Liver (tissue), 8 donors: ENCODE measurements at regions not wholly inside any gene's neighbourhood (a gene's known extent, or its start where the extent isn't known, plus 50 kb on each side); places are given as distances from the start of the nearest gene placed in this dataset.

ENCODE experiments used
- DNase-seq: peaks from one replicate; pipeline ENCODE4 v3.0.0-alpha.2; 2017; ENCODE audit warnings: low spot score
- H3K27ac ChIP-seq, 2 donors: one replicate each; pipeline ENCODE4 v1.7.0; 2013; ENCODE audit warnings: inconsistent platforms in 2 of 2, low read length in 2 of 2, control low read depth in 1 of 2, low read depth in 1 of 2, mild to moderate bottlenecking in 1 of 2
- H3K27me3 ChIP-seq, 4 donors: one replicate each; pipeline versions ENCODE4 v1.6.1 to v1.7.0; 2013; ENCODE audit warnings: low read length in 3 of 4, inconsistent platforms in 1 of 4, mild to moderate bottlenecking in 1 of 4, moderate library complexity in 1 of 4; ENCODE audit not compliant: control insufficient read depth in 4 of 4, insufficient read depth in 4 of 4
- H3K36me3 ChIP-seq, 4 donors: one replicate each; pipeline versions ENCODE4 v1.6.1 to v1.7.0; 2013; ENCODE audit warnings: low read length in 3 of 4, mild to moderate bottlenecking in 3 of 4, low read depth in 1 of 4, moderate library complexity in 1 of 4; ENCODE audit not compliant: control insufficient read depth in 4 of 4, insufficient read depth in 3 of 4
- H3K4me1 ChIP-seq, 4 donors: one replicate each; pipeline versions ENCODE4 v1.6.1 to v1.7.0; 2013; ENCODE audit warnings: low read length in 3 of 4, mild to moderate bottlenecking in 3 of 4, moderate library complexity in 1 of 4; ENCODE audit not compliant: control insufficient read depth in 4 of 4, insufficient read depth in 4 of 4
- H3K4me3 ChIP-seq, 3 donors: one replicate each; pipeline versions ENCODE4 v1.6.1 to v1.7.0; 2013; ENCODE audit warnings: low read length in 3 of 3, control low read depth in 1 of 3, low read depth in 1 of 3, mild to moderate bottlenecking in 1 of 3
- H3K9ac ChIP-seq, 2 donors: one replicate each; pipeline ENCODE4 v1.7.0; 2013; ENCODE audit warnings: low read length in 2 of 2, mild to moderate bottlenecking in 2 of 2, moderate library complexity in 2 of 2, control low read depth in 1 of 2, low read depth in 1 of 2
- H3K9me3 ChIP-seq, 4 donors: one replicate each; pipeline versions ENCODE4 v1.6.1 to v1.7.0; 2013; ENCODE audit warnings: low read length in 3 of 4; ENCODE audit not compliant: control insufficient read depth in 4 of 4
- ATF3 ChIP-seq: IDR thresholded peaks from 2 replicates; pipeline ENCODE4 v1.6.1; 2016; ENCODE audit warnings: antibody characterized with exemption
- CTCF ChIP-seq: fragments of 150-350 bp; IDR thresholded peaks from 2 replicates; pipeline ENCODE4 v1.5.1; 2017; ENCODE audit warnings: improper control_type of control experiment, low read depth, low read length; ENCODE audit not compliant: missing input control
- EGR1 ChIP-seq, 2 donors: IDR thresholded peaks; 2 replicates each; pipeline ENCODE4 v1.6.1; 2016 to 2018; ENCODE audit warnings: antibody characterized with exemption in 2 of 2, low read depth in 2 of 2
- FOXA1 ChIP-seq: IDR thresholded peaks from 2 replicates; pipeline ENCODE4 v1.6.1; 2016; ENCODE audit warnings: antibody characterized with exemption
- FOXA2 ChIP-seq: IDR thresholded peaks from 2 replicates; pipeline ENCODE4 v1.6.1; 2016; ENCODE audit warnings: antibody characterized with exemption
- GABPA ChIP-seq, 2 donors: IDR thresholded peaks in 1 of 2; conservative IDR thresholded peaks in 1 of 2; 2 replicates each; pipeline ENCODE4 v1.6.1; 2016; ENCODE audit warnings: antibody characterized with exemption in 2 of 2, mild to moderate bottlenecking in 1 of 2, moderate library complexity in 1 of 2
- HNF4A ChIP-seq, 2 donors: conservative IDR thresholded peaks; 2 replicates each; pipeline ENCODE4 v1.6.1; 2016; ENCODE audit warnings: antibody characterized with exemption in 2 of 2, mild to moderate bottlenecking in 2 of 2
- HNF4G ChIP-seq: IDR thresholded peaks from 2 replicates; pipeline ENCODE4 v1.6.1; 2016; ENCODE audit warnings: antibody characterized with exemption
- JUND ChIP-seq, 2 donors: IDR thresholded peaks; 2 replicates each; pipeline ENCODE4 v1.6.1; 2016; ENCODE audit warnings: antibody characterized with exemption in 2 of 2
- NR2F2 ChIP-seq: IDR thresholded peaks from 2 replicates; pipeline ENCODE4 v1.6.1; 2016; ENCODE audit warnings: antibody characterized with exemption
- RAD21 ChIP-seq, 2 donors: IDR thresholded peaks; 2 replicates each; pipeline ENCODE4 v1.6.1; 2016; ENCODE audit warnings: antibody characterized with exemption in 2 of 2, mild to moderate bottlenecking in 2 of 2
- REST ChIP-seq: IDR thresholded peaks from 2 replicates; pipeline ENCODE4 v1.6.1; 2016; ENCODE audit warnings: antibody characterized with exemption, mild to moderate bottlenecking
- RXRA ChIP-seq, 2 donors: IDR thresholded peaks; 2 replicates each; pipeline ENCODE4 v1.6.1; 2017 to 2018; ENCODE audit warnings: antibody characterized with exemption in 2 of 2, mild to moderate bottlenecking in 1 of 2
- SP1 ChIP-seq: IDR thresholded peaks from 2 replicates; pipeline ENCODE4 v1.6.1; 2018; ENCODE audit warnings: antibody characterized with exemption, mild to moderate bottlenecking
- ZBTB33 ChIP-seq: IDR thresholded peaks from 2 replicates; pipeline ENCODE4 v1.6.1; 2016; ENCODE audit warnings: antibody characterized with exemption
- WGBS: extraction: QIAGEN DNeasy Blood & Tissue Kit; methylation state at CpG from one replicate; pipeline ENCODE4 v1.1.7; 2013; 5-methylcytosine and 5-hydroxymethylcytosine counted together
- donor health status: healthy.
- donor health status: healthy.
- donor health status: healthy.
- donor health status: healthy.
- donor health status: healthy.

- TF ChIP-seq ATF3 (no peak), RAD21 (IDR thresholded peaks at IDR 0.05) (no peak), NR2F2 (no peak), RXRA (IDR thresholded peaks at IDR 0.05) (no peak), ZBTB33 (no peak), CTCF (no peak), FOXA2 (no peak), GABPA (IDR thresholded peaks at IDR 0.05 in 1 of 2, conservative IDR thresholded peaks at IDR 0.05 in 1 of 2) (no peak), SP1 (no peak), EGR1 (IDR thresholded peaks at IDR 0.05; ENCODE audit: low read depth in 2 of 2) (no peak), JUND (IDR thresholded peaks at IDR 0.05) (no peak), FOXA1 (no peak), HNF4G (no peak), HNF4A (conservative IDR thresholded peaks at IDR 0.05) (no peak)
- Histone ChIP-seq H3K27ac (no peak overlapping the region), H3K4me1 (no peaks in the 10 kb centered on the region), H3K4me3 (no peak overlapping the region), H3K36me3 (no peaks in the 10 kb centered on the region), H3K9ac (no peak overlapping the region), H3K9me3 (no peaks in the 10 kb centered on the region), H3K27me3 (no peaks in the 10 kb centered on the region)
- 93% methylated on average over 2 of the region's 2 CpGs for WGBS
- no peak for DNase-seq
These were observed 346.5 kb upstream of the PROX1 start for GRCh38 chr1:213641312-213641711.

- H3K9me3 ChIP-seq, result no peaks in the 10 kb centered on the region
- no peak for DNase-seq
- H3K36me3 ChIP-seq, result no peaks in the 10 kb centered on the region
These were observed 344.4 kb upstream of the PROX1 start for GRCh38 chr1:213643360-213643759.

More at GRCh38 chr1:213643360-213643759, 344.4 kb upstream of the PROX1 start:
- Histone ChIP-seq H3K27me3 (no peaks in the 10 kb centered on the region), H3K9ac (no peak overlapping the region), H3K4me3 (no peak overlapping the region), H3K4me1 (no peaks in the 10 kb centered on the region), H3K27ac (no peak overlapping the region)
- TF ChIP-seq RXRA (IDR thresholded peaks at IDR 0.05) (no peak), EGR1 (IDR thresholded peaks at IDR 0.05; ENCODE audit: low read depth in 2 of 2) (no peak), ZBTB33 (no peak), REST (no peak)
